HFFc6 (cell line): ENCODE measurements at regions not wholly inside any gene's neighbourhood (a gene's known extent, or its start where the extent isn't known, plus 50 kb on each side); places are given as distances from the start of the nearest gene placed in this dataset.

Experiments
- DNase-seq: peaks from one replicate; pipeline ENCODE4 v3.0.0-alpha.2; 2018
- H3K27ac Mint-ChIP-seq: 2 replicates; pipeline ENCODE4 v1.8.0; 2020; ENCODE audit warnings: mild to moderate bottlenecking, mixed read lengths
- H3K27me3 Mint-ChIP-seq: 2 replicates; pipeline ENCODE4 v1.8.0; 2021; ENCODE audit warnings: mild to moderate bottlenecking, moderate library complexity, mixed read lengths; ENCODE audit not compliant: insufficient read depth
- H3K36me3 Mint-ChIP-seq: 2 replicates; pipeline ENCODE4 v1.8.0; 2021; ENCODE audit warnings: low read depth, mixed read lengths
- H3K4me1 Mint-ChIP-seq: 2 replicates; pipeline ENCODE4 v1.8.0; 2020; ENCODE audit warnings: low read depth, mixed read lengths
- H3K4me3 Mint-ChIP-seq: 2 replicates; pipeline ENCODE4 v1.8.0; 2020; ENCODE audit warnings: mild to moderate bottlenecking, moderate library complexity, mixed read lengths
- H3K9me3 Mint-ChIP-seq: 2 replicates; pipeline ENCODE4 v1.8.0; 2020; ENCODE audit warnings: mild to moderate bottlenecking, mixed read lengths
- CTCF ChIP-seq: fragments of 200-600 bp; sonication (generic); IDR thresholded peaks from 2 replicates; pipeline ENCODE4 v1.5.0; 2021; ENCODE audit warnings: antibody characterized with exemption, mild to moderate bottlenecking

GRCh38 chr14:89720076-89720687, 234.3 kb downstream of the EFCAB11 start:
- peaks cover 14% of the 10 kb centered on the region for H3K4me1 Mint-ChIP-seq
- H3K9me3 Mint-ChIP-seq: no peaks in the 10 kb centered on the region
- H3K36me3 Mint-ChIP-seq: no peaks in the 10 kb centered on the region
- peaks cover 4% of the 10 kb centered on the region for H3K27me3 Mint-ChIP-seq
- H3K27ac Mint-ChIP-seq: no peak overlapping the region
- no peak for TF ChIP-seq CTCF
- DNase-seq: no peak
- H3K4me3 Mint-ChIP-seq: no peak overlapping the region

GRCh38 chr14:89719366-89720075, 235.0 kb downstream of the EFCAB11 start:
- Mint-ChIP-seq H3K27ac (no peak overlapping the region), H3K4me1 (peaks cover 8% of the 10 kb centered on the region), H3K27me3 (peaks cover 4% of the 10 kb centered on the region), H3K4me3 (no peak overlapping the region), H3K36me3 (no peaks in the 10 kb centered on the region), H3K9me3 (no peaks in the 10 kb centered on the region)
- no peak for TF ChIP-seq CTCF
- no peak for DNase-seq

- no peak overlapping the region for H3K27ac Mint-ChIP-seq
- no peak overlapping the region for H3K4me3 Mint-ChIP-seq
- H3K36me3 Mint-ChIP-seq: peaks cover 4% of the 10 kb centered on the region; the same call in 1 of the 2 replicates
- peaks cover 8% of the 10 kb centered on the region; the same call in 1 of the 2 replicates for H3K9me3 Mint-ChIP-seq
- no peak for TF ChIP-seq CTCF
- H3K27me3 Mint-ChIP-seq: peaks cover 2% of the 10 kb centered on the region; the same call in 1 of the 2 replicates
- no peak for DNase-seq
- no peaks in the 10 kb centered on the region for H3K4me1 Mint-ChIP-seq
These were observed 245.4 kb downstream of the EFCAB11 start for GRCh38 chr14:89708982-89709625.

GRCh38 chr14:89707086-89707485, 247.4 kb downstream of the EFCAB11 start:
- H3K27ac Mint-ChIP-seq: no peak overlapping the region
- no peaks in the 10 kb centered on the region for H3K27me3 Mint-ChIP-seq
- no peak overlapping the region for H3K4me3 Mint-ChIP-seq
- no peaks in the 10 kb centered on the region for H3K9me3 Mint-ChIP-seq
- peaks cover 14% of the 10 kb centered on the region for H3K4me1 Mint-ChIP-seq
- no peak for TF ChIP-seq CTCF
- DNase-seq: no peak
- 0 out of 2 replicates have a peak, but pooled peaks cover 4% of the 10 kb centered on the region for H3K36me3 Mint-ChIP-seq

GRCh38 chr14:89702876-89703200, 251.7 kb downstream of the EFCAB11 start:
- 0 out of 2 replicates have a peak, but pooled peaks cover 4% of the 10 kb centered on the region for H3K36me3 Mint-ChIP-seq
- no peaks in the 10 kb centered on the region for H3K27me3 Mint-ChIP-seq
- H3K4me1 Mint-ChIP-seq: peaks cover 19% of the 10 kb centered on the region

More at GRCh38 chr14:89702876-89703200, 251.7 kb downstream of the EFCAB11 start:
- Mint-ChIP-seq H3K27ac (peak overlapping the region; percentile 97), H3K9me3 (no peaks in the 10 kb centered on the region), H3K4me3 (no peak overlapping the region; the same call in 1 of the 2 replicates)
- no peak for TF ChIP-seq CTCF
- DNase-seq: no peak
